HG03159 (cell line): ENCODE measurements at regions not wholly inside any gene's neighbourhood (a gene's known extent, or its start where the extent isn't known, plus 50 kb on each side); places are given as distances from the start of the nearest gene placed in this dataset.

Experiments
- ATAC-seq: cut with Tn5 transposase; IDR thresholded peaks from one replicate; pipeline ENCODE4 v1.9.1; 2021; ENCODE audit warnings: mild to moderate bottlenecking, moderate library complexity; ENCODE audit not compliant: unreplicated experiment

DNA sequence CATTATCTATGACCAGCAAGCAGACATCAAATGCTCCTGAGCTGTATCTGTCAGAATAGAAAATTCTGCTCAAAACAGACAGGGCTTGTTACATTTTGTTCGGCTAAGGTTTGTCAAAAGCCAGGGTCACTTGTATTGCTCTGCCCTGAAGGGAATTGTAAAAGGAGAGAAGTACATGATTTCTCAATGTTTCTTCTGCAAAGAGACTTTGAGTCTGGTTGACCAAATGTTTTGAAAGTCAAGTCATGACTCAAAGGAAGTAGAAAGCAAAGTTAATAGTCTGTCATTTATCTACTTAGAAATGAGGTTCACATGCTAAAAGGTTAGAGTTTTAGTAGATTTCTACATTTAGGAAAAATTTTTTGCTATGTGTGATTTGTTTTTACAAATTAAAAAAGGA lies 1624.1 kb upstream of the ZEB2 start:
- no peak for ATAC-seq

- no peak for ATAC-seq
Observed at GRCh38 chr2:146138820-146139219, 1618.9 kb upstream of the ZEB2 start.

DNA sequence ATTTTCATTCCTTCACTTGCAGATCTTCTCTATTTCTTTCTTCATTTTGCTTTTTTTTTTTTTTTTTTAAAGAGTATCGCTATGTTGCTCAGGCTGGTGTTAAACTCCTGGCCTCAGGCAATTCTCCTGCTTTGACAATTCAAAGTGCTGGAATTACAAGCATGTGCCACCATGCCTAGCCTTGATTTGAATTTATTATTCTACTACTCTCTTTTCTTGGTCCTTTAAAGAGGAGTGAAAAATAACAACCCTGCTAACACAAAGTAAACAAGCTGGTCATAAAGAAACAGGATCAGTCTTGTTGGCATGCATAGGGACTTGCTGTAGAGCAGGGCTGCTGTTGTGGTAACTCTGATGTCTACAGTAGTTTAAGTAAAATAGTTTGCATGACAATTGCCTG lies 1615.3 kb upstream of the ZEB2 start:
- no peak for ATAC-seq

GRCh38 chr2:146131785-146132184 lies 1611.9 kb upstream of the ZEB2 start:
- no peak for ATAC-seq

- ATAC-seq, result no peak
Observed at GRCh38 chr2:146131048-146131447, 1611.1 kb upstream of the ZEB2 start.

GRCh38 chr2:146130290-146130689 lies 1610.4 kb upstream of the ZEB2 start:
- no peak for ATAC-seq

DNA sequence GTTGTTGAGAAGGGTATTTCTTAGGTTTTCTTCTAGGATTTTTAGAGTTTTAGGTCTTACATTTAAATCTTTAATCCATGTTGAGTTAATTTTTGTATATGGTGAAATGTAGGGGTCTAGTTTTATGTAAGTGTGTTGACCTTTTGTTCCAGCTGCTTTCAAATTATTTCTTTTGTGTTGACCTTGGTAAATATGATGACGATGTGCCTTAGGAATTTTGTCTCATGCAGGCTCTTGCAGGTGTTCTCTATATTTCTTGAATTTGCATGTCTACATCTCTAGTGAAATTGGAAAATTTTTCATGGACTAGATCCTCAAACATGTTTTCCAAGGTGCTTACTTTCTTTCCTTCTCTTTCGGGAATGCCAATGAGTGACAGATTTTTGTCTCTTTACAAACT lies 1609.3 kb upstream of the ZEB2 start:
- ATAC-seq, result no peak

GRCh38 chr2:146128216-146128615 lies 1608.3 kb upstream of the ZEB2 start:
- ATAC-seq, result no peak

DNA sequence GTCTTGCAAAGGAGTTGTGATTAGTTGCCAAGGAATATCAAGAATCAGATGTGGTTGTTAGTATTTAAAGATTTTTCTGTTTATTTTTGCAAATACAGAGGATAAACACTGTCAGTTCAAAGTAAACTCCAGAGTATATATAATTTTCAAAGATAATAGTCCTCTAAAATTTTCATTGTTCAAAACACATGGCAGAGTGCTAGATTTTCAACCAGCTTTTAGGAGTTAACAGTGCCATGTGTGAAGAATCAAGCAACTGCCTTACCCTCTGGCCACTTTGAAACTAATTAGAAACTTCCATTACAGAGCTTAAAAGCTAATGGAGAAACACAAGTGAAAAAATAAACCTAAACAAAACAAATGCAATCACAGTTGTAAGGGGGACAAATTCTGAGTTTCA lies 1605.6 kb upstream of the ZEB2 start:
- no peak for ATAC-seq

DNA sequence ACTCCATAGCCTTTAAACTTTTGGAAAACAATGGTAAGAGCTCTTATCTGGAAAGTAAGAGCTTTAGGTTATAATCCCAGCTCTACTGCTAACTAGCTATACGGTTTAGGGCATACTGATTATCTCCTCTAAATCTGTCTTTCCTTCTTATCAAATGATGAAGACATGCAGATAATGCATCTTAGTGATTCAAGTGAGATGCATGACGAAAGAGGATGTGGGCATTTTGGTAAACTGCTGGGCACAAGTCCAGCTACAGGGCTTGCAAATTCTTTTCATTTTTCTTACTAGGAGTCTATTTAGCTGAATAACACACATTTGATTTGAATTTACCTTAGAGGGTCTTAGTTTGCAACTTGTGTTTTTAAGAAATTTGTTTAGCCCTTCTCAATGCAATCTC lies 1604.8 kb upstream of the ZEB2 start:
- no peak for ATAC-seq

DNA sequence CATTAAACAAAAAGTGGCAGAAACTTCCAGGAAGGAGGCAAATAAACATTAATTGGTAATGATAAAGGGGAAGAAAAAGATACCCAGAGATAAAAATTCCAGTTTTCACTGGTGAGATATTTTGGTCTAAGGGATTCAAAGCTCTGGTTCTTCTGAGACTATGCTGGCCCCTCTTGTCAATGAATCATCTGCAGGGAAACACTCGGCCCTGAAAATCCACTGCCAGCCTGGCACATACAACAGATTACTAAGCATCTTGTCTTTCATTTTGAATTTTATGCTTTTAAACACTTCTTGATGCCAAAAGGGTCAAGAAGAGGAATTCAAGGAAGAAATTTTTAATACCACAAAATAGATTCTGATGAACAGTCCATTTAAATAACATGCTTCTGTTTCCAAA lies 1603.8 kb upstream of the ZEB2 start:
- ATAC-seq, result no peak

DNA sequence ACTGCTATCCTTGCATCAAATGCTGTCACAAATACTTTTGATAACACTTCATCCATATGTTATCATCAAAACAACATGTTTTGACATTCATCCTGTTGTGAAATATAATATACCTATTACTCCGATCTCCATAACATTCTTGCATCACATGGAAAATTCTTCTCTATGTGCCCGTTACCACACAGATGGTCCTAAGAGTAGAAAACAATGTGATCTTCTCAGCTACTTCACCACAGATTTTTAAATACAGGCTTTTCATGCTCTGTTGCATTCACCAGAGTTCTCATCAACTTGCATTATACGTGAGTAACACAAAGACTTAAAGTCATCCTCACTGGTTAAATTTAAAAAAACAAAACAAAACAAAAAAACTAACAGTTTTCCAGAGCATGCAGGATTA lies 1603.3 kb upstream of the ZEB2 start:
- no peak for ATAC-seq

- no peak for ATAC-seq
Observed at GRCh38 chr2:146119586-146119985, 1599.7 kb upstream of the ZEB2 start.

DNA sequence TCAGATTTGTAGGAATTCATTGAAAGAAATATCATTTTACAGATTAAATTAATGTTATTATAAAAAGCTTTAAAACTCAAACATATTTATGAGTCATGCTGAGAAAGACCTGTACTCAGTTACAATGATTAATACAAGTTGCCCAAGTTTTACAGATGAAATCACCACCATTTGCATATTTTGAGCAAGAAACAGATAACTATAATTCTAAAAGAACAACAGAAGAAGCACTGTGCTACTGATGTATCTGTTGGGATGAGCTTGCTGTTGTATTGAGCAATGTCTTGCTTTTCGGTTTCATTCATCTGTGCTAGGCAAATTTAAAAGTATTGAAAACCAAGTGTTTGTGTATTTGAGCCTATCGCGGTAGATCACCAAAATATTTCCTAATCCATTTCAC lies 1589.1 kb upstream of the ZEB2 start:
- no peak for ATAC-seq

DNA sequence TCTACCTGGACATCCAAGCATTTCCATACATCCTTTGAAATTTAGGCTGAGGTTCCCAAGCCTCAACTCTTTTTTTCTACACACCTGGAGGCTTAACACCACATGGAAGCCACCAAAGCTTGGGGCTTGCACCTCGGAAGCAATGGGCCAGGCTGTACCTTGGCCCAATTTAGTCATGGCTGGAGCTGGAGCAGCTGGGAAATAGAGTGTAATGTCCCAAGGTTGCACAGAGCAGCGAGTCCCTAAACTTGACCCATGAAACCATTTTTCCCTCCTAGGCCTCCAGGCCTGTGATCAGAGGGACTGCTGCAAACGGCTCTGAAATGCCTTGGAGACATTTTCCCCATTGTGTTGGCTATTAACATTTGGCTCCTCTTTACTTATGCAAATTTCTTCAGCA lies 1574.3 kb upstream of the ZEB2 start:
- ATAC-seq, result no peak

- no peak for ATAC-seq
Observed at GRCh38 chr2:146081459-146081858, 1561.5 kb upstream of the ZEB2 start.

- no peak for ATAC-seq
Observed at GRCh38 chr2:146080925-146081324, 1561.0 kb upstream of the ZEB2 start.

- no peak for ATAC-seq
Observed at GRCh38 chr2:146079216-146079615, 1559.3 kb upstream of the ZEB2 start.

GRCh38 chr2:146077156-146077555 lies 1557.2 kb upstream of the ZEB2 start:
- ATAC-seq, result no peak

- ATAC-seq, result no peak
Observed at GRCh38 chr2:146068051-146068450, 1548.1 kb upstream of the ZEB2 start.

DNA sequence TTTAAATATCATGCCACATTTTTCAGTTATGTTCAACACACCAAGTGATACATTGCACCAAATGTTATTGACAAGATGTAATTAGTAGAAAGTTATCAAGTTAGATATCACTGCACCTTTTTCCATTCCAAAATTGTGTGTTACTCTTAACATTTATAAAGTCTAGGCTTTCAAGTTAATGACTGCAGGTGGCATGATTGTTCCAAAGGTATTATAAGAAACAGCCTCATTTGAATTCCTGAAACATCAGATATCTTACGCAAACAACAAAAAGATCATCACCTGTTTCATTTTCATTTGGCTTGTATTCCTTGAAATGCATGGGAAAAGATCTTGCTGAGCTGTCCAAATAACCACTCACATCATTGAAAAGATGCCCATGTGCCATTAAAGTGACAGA lies 1528.2 kb upstream of the ZEB2 start:
- no peak for ATAC-seq

DNA sequence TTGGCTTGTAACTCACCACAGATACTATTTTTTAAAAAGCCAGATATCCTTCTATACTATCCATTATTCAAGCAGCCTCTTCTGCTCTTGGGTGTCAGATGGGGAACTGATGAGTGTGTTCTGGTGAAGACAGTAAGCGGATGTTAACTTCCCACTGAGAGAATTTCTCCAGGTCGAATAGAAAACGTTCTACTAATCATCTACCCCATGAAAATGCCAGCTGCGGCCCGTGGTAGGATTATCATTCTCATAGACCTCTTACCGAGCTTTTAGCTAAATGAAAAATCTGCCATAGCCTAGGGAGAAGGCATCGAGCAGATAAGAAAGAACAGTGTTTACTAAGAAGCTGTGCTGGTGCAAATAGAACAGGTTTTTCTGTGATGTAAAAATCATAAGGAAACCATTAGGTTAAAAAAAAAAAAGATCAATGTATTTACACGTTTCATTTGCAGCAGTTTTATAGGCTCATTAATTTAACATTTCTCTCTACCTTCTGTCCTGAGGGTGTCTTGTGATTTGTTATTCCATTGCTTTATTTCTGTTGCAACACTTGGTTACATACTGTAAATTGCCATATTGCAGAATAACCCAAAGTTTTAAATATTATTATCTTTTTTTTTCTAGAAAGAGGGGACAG lies 1521.5 kb upstream of the ZEB2 start:
- no peak for ATAC-seq

DNA sequence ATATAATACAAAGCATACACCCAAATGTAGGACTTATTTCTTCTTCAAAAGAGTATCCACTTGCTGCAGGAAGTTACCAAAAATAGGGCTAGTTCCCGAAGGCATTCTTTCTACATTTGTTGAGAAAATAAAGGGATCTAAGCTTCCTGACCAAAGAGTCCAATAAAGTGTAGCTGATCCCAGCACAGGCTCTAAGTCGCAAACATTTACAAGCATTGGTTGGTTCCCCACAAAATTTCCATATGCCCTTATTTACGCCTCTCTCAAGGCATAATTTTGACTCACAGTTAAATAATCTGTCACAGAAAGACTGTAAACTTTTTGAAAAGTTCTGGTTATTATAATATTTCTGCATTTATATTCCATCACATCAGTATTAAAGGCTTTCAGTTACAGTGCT lies 1520.1 kb upstream of the ZEB2 start:
- no peak for ATAC-seq

GRCh38 chr2:146038014-146038413 lies 1518.1 kb upstream of the ZEB2 start:
- no peak for ATAC-seq
